Cardiac fibroblast (primary cell): ENCODE measurements at regions not wholly inside any gene's neighbourhood (a gene's known extent, or its start where the extent isn't known, plus 50 kb on each side); places are given as distances from the start of the nearest gene placed in this dataset.
A peak's percentile ranks its signal among the peaks of the same experiment; 100 is the strongest.

Experiments
- DNase-seq, 2 donors: peaks; one replicate each; pipeline versions ENCODE4 v3.0.0 to v3.0.0-alpha.2; 2010; ENCODE audit warnings: low read depth in 2 of 2
- H3K4me3 ChIP-seq, 2 donors: replicated peaks in 1 of 2; 1 replicate in 1 of 2; 2 replicates in 1 of 2; pipeline ENCODE4 v1.5.1; 2011; ENCODE audit warnings: low read depth in 2 of 2, low read length in 2 of 2, mild to moderate bottlenecking in 2 of 2, moderate library complexity in 1 of 2
- CTCF ChIP-seq: IDR thresholded peaks from one replicate; pipeline ENCODE4 v1.5.1; 2011; ENCODE audit warnings: low read depth, mild to moderate bottlenecking, low read length, inconsistent platforms

GRCh38 chr21:25509862-25510261, 97.4 kb downstream of the MRPL39 start:
- no peak for DNase-seq
- H3K4me3 ChIP-seq = no peak overlapping the region
- no peak for TF ChIP-seq CTCF

- no peak for TF ChIP-seq CTCF
- DNase-seq = no peak
These were observed 98.9 kb downstream of the MRPL39 start for GRCh38 chr21:25508364-25508763.

GRCh38 chr21:25507522-25507921, 99.8 kb downstream of the MRPL39 start:
- no peak overlapping the region for H3K4me3 ChIP-seq
- peak in 1 of 2 donors; percentile 28 for DNase-seq
- TF ChIP-seq CTCF = peak; percentile 17

More at GRCh38 chr21:25508364-25508763, 98.9 kb downstream of the MRPL39 start:
- no peak overlapping the region for H3K4me3 ChIP-seq

- TF ChIP-seq CTCF = no peak
- peak in 1 of 2 donors; percentile 71 for DNase-seq
- H3K4me3 ChIP-seq = no peak overlapping the region
These were observed 100.4 kb downstream of the MRPL39 start for GRCh38 chr21:25506887-25507286.

GRCh38 chr21:25506261-25506660, 101.0 kb downstream of the MRPL39 start:
- no peak for DNase-seq
- H3K4me3 ChIP-seq = no peak overlapping the region
- no peak for TF ChIP-seq CTCF

GRCh38 chr21:25503981-25504380, 103.3 kb downstream of the MRPL39 start:
- TF ChIP-seq CTCF = no peak
- DNase-seq = no peak
- H3K4me3 ChIP-seq = no peak overlapping the region

GRCh38 chr21:25501996-25502665, 105.2 kb downstream of the MRPL39 start:
- no peak for TF ChIP-seq CTCF
- DNase-seq = no peak

More at GRCh38 chr21:25501996-25502665, 105.2 kb downstream of the MRPL39 start:
- no peak overlapping the region for H3K4me3 ChIP-seq
